Lower leg skin (tissue), 3 donors: ENCODE measurements at regions not wholly inside any gene's neighbourhood (a gene's known extent, or its start where the extent isn't known, plus 50 kb on each side); places are given as distances from the start of the nearest gene placed in this dataset.

ENCODE experiments used
- CTCF ChIP-seq, 3 donors: fragments of 450-650 bp; IDR thresholded peaks; one replicate each; pipeline ENCODE4 v1.5.1; 2016; ENCODE audit warnings: antibody characterized with exemption in 3 of 3, mild to moderate bottlenecking in 3 of 3, moderate library complexity in 2 of 3
- POLR2A ChIP-seq, 2 donors: fragments of 450-650 bp; IDR thresholded peaks; one replicate each; pipeline ENCODE4 v1.6.1; 2016 to 2017; ENCODE audit warnings: antibody characterized with exemption in 2 of 2, mild to moderate bottlenecking in 1 of 2, moderate library complexity in 1 of 2

DNA sequence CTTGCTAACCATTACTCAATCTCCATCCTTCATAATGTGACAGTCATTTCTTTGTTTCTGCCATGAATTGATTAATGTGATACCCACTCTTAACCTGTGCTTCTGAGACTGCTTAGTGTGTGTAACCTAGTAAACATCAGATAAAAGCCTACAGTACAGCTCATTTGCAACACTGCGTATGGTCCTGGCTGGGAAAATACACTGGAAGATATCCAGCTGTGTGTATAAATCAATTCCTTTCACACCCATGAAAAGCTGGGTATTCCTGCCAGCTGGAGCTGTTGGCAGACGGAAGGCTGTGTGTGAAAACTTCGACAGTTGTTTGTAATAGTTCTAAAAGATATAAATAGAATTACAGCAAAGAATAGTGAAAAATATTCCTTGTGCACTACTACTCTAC lies 509.2 kb downstream of the FRK start:
- TF ChIP-seq CTCF (IDR thresholded peaks at IDR 0.05) (no peak), POLR2A (IDR thresholded peaks at IDR 0.05) (no peak)
